VCaP (cell line): ENCODE measurements at regions not wholly inside any gene's neighbourhood (a gene's known extent, or its start where the extent isn't known, plus 50 kb on each side); places are given as distances from the start of the nearest gene placed in this dataset.

Source experiments
- H3K27ac ChIP-seq: fragments of 450-650 bp; 2 replicates; pipeline ENCODE4 v1.5.1; 2017
- CTCF ChIP-seq: fragments of 450-650 bp; conservative IDR thresholded peaks from 2 replicates; pipeline ENCODE4 v1.5.1; 2017; ENCODE audit warnings: mild to moderate bottlenecking, moderate library complexity

GRCh38 chr4:134298313-134298712 is 96.7 kb upstream of the PABPC4L start:
- no peak overlapping the region for H3K27ac ChIP-seq
- no peak for TF ChIP-seq CTCF

DNA sequence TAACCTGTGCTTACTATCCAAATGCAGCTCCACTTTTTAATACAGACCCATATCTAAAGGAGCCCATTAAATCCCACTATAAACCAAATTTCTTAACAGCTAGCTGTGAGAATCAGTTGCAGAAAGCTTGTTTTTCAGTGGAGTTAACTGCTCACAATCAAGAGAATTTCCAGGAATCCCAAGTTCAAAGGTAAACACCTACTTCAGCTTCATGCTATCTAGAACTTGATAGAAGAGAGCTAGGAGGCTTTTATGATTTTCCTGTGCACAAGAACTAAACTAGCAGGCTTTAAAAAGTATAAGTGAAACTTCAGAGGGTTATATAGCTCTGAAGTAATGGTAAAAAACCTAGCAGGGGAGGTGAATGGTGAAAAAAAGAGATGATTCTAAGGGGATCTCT is 96.2 kb upstream of the PABPC4L start:
- H3K27ac ChIP-seq = no peak overlapping the region
- no peak for TF ChIP-seq CTCF

DNA sequence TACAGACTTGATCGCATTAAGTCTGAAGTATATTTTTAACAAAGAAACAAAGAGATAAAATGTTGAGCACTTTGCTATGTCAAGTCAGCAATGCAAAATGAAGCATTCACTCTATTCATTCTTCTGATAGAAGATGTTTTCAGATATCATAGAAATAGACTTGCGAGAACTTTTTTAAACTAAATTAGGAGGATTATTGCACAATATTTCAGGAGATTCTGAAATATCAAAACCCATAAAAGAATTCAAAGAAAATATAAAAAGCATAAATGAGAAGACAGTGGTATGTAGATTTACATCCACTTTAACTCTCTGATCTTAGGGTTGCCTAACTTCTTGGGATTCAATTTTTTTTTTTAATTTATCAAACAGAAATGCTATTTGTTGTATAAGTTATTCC is 81.1 kb upstream of the PABPC4L start:
- no peak for TF ChIP-seq CTCF
- no peak overlapping the region for H3K27ac ChIP-seq

DNA sequence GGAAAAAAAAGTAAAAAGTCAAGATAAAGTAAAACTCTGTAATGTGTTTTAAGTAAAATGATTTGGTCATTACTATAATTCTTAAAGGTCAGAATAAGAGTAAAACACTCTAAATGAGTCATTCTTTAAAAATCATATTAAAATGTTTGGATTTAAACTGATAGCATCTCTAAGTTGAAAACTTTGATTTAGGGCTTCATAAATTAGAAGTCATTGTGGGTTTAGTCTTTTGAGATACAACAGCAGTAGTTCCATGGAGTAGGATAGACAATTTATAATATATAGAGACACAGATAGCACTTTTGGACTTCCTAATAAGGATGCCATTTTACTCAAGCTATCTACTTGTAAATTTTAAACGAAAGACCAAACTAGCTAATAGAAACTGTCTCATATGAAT is 77.1 kb upstream of the PABPC4L start:
- H3K27ac ChIP-seq = no peak overlapping the region
- no peak for TF ChIP-seq CTCF

- TF ChIP-seq CTCF = no peak
- no peak overlapping the region for H3K27ac ChIP-seq
Measured at GRCh38 chr4:134276476-134276875, 74.9 kb upstream of the PABPC4L start.

- H3K27ac ChIP-seq = no peak overlapping the region
- no peak for TF ChIP-seq CTCF
Measured at GRCh38 chr4:134260126-134260525, 58.5 kb upstream of the PABPC4L start.
